HEK293T (cell line): ENCODE measurements at regions not wholly inside any gene's neighbourhood (a gene's known extent, or its start where the extent isn't known, plus 50 kb on each side); places are given as distances from the start of the nearest gene placed in this dataset.

ENCODE experiments used
- ARNT ChIP-seq: fragments of 450-650 bp; IDR thresholded peaks from 2 replicates; pipeline ENCODE4 v1.6.1; 2017; ENCODE audit warnings: mild to moderate bottlenecking
- BHLHE40 ChIP-seq: fragments of 450-650 bp; IDR thresholded peaks from 2 replicates; pipeline ENCODE4 v1.6.1; 2016; ENCODE audit warnings: mild to moderate bottlenecking, moderate library complexity, borderline replicate concordance
- CTBP1 ChIP-seq: fragments of 450-650 bp; IDR thresholded peaks from 2 replicates; pipeline ENCODE4 v1.6.1; 2016; ENCODE audit warnings: borderline replicate concordance
- ELF4 ChIP-seq: fragments of 450-650 bp; IDR thresholded peaks from 2 replicates; pipeline ENCODE4 v1.6.1; 2017; ENCODE audit warnings: antibody characterized with exemption
- FOXK2 ChIP-seq: fragments of 450-650 bp; IDR thresholded peaks from 2 replicates; pipeline ENCODE4 v1.6.1; 2016; ENCODE audit warnings: mild to moderate bottlenecking
- FOXM1 ChIP-seq: fragments of 450-650 bp; IDR thresholded peaks from 2 replicates; pipeline ENCODE4 v1.6.1; 2017; ENCODE audit warnings: mild to moderate bottlenecking, borderline replicate concordance
- L3MBTL2 ChIP-seq: fragments of 450-650 bp; conservative IDR thresholded peaks from 2 replicates; pipeline ENCODE4 v1.6.1; 2016; ENCODE audit warnings: mild to moderate bottlenecking
- LEF1 ChIP-seq: fragments of 450-650 bp; IDR thresholded peaks from 2 replicates; pipeline ENCODE4 v1.6.1; 2017; ENCODE audit warnings: mild to moderate bottlenecking, borderline replicate concordance
- NFRKB ChIP-seq: fragments of 450-650 bp; IDR thresholded peaks from 2 replicates; pipeline ENCODE4 v1.6.1; 2016; ENCODE audit warnings: mild to moderate bottlenecking, moderate library complexity
- SUZ12 ChIP-seq: fragments of 450-650 bp; IDR thresholded peaks from 2 replicates; pipeline ENCODE4 v1.6.1; 2016; ENCODE audit warnings: mild to moderate bottlenecking
- TARDBP ChIP-seq: fragments of 450-650 bp; IDR thresholded peaks from 2 replicates; pipeline ENCODE4 v1.6.1; 2016
- ZNF384 ChIP-seq: fragments of 450-650 bp; IDR thresholded peaks from 2 replicates; pipeline ENCODE4 v1.6.1; 2016
- TF ChIP-seq, protein P1 (sequence below): fragments of 450-650 bp; IDR thresholded peaks from 2 replicates; pipeline ENCODE4 v1.6.1; 2016

DNA sequence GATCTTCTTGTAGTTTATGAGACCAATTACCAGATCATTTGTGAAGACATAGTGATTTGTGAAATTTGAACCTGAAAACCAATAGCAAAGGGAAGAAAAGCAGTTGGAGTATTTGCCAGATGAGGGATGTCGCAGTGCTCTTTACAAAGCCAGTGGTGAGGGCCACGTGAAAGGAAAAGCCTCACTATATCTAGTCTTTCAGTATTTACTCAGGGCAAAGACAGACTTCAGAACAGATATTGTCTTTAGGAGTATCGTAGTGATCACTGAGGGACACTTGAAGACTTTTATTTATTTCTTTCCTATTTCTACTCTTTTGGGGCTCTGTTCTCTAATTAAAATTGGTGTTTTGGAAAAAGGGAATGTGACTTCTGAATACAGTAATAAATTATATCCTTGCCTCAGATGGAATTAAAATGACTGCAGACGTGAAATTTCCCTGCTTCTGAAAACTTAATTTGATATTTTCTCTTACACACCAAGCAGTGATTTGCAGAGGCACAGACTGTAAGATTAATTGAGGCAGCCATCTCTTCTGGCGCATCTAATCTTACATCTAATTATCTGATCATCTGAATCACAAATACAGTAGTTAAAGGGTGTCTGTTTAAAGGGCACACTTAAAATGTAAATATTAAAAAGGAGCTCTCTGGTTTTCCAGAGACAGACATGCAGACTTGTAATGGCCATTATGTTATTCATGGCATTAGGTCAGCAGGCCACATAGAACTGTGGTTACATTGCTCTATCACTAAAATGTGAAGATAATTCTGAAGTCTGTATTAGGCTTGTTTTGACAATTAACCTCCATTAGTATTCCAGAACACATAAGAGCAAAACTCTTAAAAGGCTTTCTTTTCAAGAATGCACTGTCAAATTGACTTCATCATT, 193.0 kb upstream of the GOLIM4 start:
- TF ChIP-seq CTBP1 = no peak
- no peak for TF ChIP-seq NFRKB
- TF ChIP-seq SUZ12 = no peak
- TF ChIP-seq ZNF384 = no peak
- TF ChIP-seq FOXM1 = no peak
- TF ChIP-seq FOXK2 = no peak
- TF ChIP-seq ELF4 = no peak
- TF ChIP-seq TARDBP = no peak
- no peak for TF ChIP-seq BHLHE40
- TF ChIP-seq, protein P1, sequence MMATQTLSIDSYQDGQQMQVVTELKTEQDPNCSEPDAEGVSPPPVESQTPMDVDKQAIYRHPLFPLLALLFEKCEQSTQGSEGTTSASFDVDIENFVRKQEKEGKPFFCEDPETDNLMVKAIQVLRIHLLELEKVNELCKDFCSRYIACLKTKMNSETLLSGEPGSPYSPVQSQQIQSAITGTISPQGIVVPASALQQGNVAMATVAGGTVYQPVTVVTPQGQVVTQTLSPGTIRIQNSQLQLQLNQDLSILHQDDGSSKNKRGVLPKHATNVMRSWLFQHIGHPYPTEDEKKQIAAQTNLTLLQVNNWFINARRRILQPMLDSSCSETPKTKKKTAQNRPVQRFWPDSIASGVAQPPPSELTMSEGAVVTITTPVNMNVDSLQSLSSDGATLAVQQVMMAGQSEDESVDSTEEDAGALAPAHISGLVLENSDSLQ = no peak
- no peak for TF ChIP-seq L3MBTL2
- TF ChIP-seq ARNT = no peak
- no peak for TF ChIP-seq LEF1
